H1 (cell line): ENCODE measurements at regions not wholly inside any gene's neighbourhood (a gene's known extent, or its start where the extent isn't known, plus 50 kb on each side); places are given as distances from the start of the nearest gene placed in this dataset.

Experiments
- CTCF ChIA-PET: fragments of 300-600 bp; sonication (Branson Sonifier 250); formaldehyde crosslinking; loops from one replicate; lab custom pipeline; 2021; ENCODE audit not compliant: partially characterized antibody; lab: Charles Lee
- POLR2A ChIA-PET: fragments of 300-600 bp; sonication (Branson Sonifier 250); formaldehyde crosslinking; loops from one replicate; lab custom pipeline; 2021; ENCODE audit warnings: inconsistent platforms; ENCODE audit not compliant: partially characterized antibody; lab: Charles Lee
- DNase-seq, 2 experiments: peaks; one replicate each; pipeline versions ENCODE4 v3.0.0 to v3.0.0-alpha.2; 2010 to 2022; ENCODE audit warnings: low spot score in 2 of 2, low read depth in 1 of 2, mixed read lengths in 1 of 2
- FAIRE-seq: peaks from 2 replicates; lab custom pipeline; 2011; peaks lifted over from hg19 to GRCh38; lab: Jason Lieb, UNC
- H2AFZ ChIP-seq: 2 replicates; pipeline ENCODE4 v1.8.1; 2012; ENCODE audit warnings: low read length, inconsistent platforms
- H2AK5ac ChIP-seq: 2 replicates; pipeline ENCODE4 v1.6.1; 2013; ENCODE audit warnings: low read depth, low read length
- H2BK120ac ChIP-seq: replicated peaks from 2 replicates; pipeline ENCODE3; 2013; ENCODE audit warnings: low read depth, low read length, inconsistent platforms
- H2BK12ac ChIP-seq: 2 replicates; pipeline ENCODE4 v1.6.1; 2013; ENCODE audit warnings: low read depth, low read length
- H2BK15ac ChIP-seq: 2 replicates; pipeline ENCODE4 v1.6.1; 2013; ENCODE audit warnings: low read length
- H2BK20ac ChIP-seq: 2 replicates; pipeline ENCODE4 v1.6.1; 2013; ENCODE audit warnings: low read length
- H2BK5ac ChIP-seq: 2 replicates; pipeline ENCODE4 v1.6.1; 2013; ENCODE audit warnings: low read depth, low read length
- H3K14ac ChIP-seq: 2 replicates; pipeline ENCODE4 v1.6.1; 2013; ENCODE audit warnings: inconsistent platforms; ENCODE audit not compliant: insufficient read length
- H3K18ac ChIP-seq: 2 replicates; pipeline ENCODE4 v1.6.1; 2013; ENCODE audit warnings: low read length; ENCODE audit errors: extremely low read depth
- H3K23ac ChIP-seq: 2 replicates; pipeline ENCODE4 v1.6.1; 2013; ENCODE audit warnings: inconsistent platforms; ENCODE audit not compliant: insufficient read length
- H3K23me2 ChIP-seq: 2 replicates; pipeline ENCODE4 v1.6.1; 2013; ENCODE audit warnings: low read depth, low read length
- H3K27ac ChIP-seq: 2 replicates; pipeline ENCODE4 v1.6.1; 2011; ENCODE audit warnings: low read depth, low read length, inconsistent platforms
- H3K27me3 ChIP-seq, 4 experiments: replicated peaks in 1 of 4; 1 replicate in 1 of 4; 2 replicates in 3 of 4; pipeline versions ENCODE4 v1.6.1 to v1.8.1; 2011 to 2013; ENCODE audit warnings: low read length in 3 of 4, mild to moderate bottlenecking in 3 of 4, inconsistent platforms in 2 of 4, mixed read lengths in 2 of 4, moderate library complexity in 1 of 4; ENCODE audit not compliant: control insufficient read depth in 3 of 4, insufficient read depth in 3 of 4; ENCODE audit errors: extremely low read depth in 1 of 4
- H3K36me3 ChIP-seq, 4 experiments: 2 replicates each; pipeline versions ENCODE4 v1.6.1 to v1.8.1; 2011 to 2013; ENCODE audit warnings: mild to moderate bottlenecking in 4 of 4, low read length in 3 of 4, moderate library complexity in 2 of 4, control low read depth in 1 of 4, inconsistent platforms in 1 of 4; ENCODE audit not compliant: insufficient read depth in 4 of 4, control insufficient read depth in 2 of 4
- H3K4ac ChIP-seq: replicated peaks from 2 replicates; pipeline ENCODE3; 2013; ENCODE audit warnings: low read length, low read depth, mixed read lengths, inconsistent platforms; ENCODE audit not compliant: insufficient read length
- H3K4me1 ChIP-seq, 4 experiments: replicated peaks in 1 of 4; 1 replicate in 1 of 4; 2 replicates in 3 of 4; pipeline versions ENCODE4 v1.6.1 to v1.8.1; 2011 to 2013; ENCODE audit warnings: low read length in 3 of 4, inconsistent platforms in 2 of 4, mixed read lengths in 1 of 4; ENCODE audit not compliant: insufficient read depth in 4 of 4, control insufficient read depth in 3 of 4
- H3K4me2 ChIP-seq, 2 experiments: 2 replicates each; pipeline versions ENCODE4 v1.6.1 to v1.8.1; 2011 to 2013; ENCODE audit warnings: low read depth in 2 of 2, low read length in 2 of 2, control low read depth in 1 of 2, inconsistent platforms in 1 of 2, mild to moderate bottlenecking in 1 of 2; ENCODE audit not compliant: insufficient read depth in 1 of 2
- H3K4me3 ChIP-seq, 4 experiments: fragments of 200-600, 300-600 bp in 1 of 4; sonication (generic), shearing (Covaris generic), sonication (Bioruptor Twin) in 1 of 4; 2 replicates each; pipeline versions ENCODE4 v1.5.1 to v1.8.1; 2011 to 2016; ENCODE audit warnings: low read length in 4 of 4, low read depth in 3 of 4, control low read depth in 2 of 4, inconsistent platforms in 2 of 4, mild to moderate bottlenecking in 2 of 4, mixed read lengths in 1 of 4, moderate library complexity in 1 of 4; ENCODE audit not compliant: insufficient read depth in 2 of 4; ENCODE audit errors: extremely low read depth in 1 of 4
- H3K56ac ChIP-seq: replicated peaks from 2 replicates; pipeline ENCODE3; 2013; ENCODE audit warnings: low read depth, mild to moderate bottlenecking, mixed read lengths, low read length, inconsistent platforms; ENCODE audit not compliant: insufficient read length
- H3K79me1 ChIP-seq: 2 replicates; pipeline ENCODE4 v1.6.1; 2013; ENCODE audit warnings: low read depth, low read length, control low read depth
- H3K79me2 ChIP-seq, 2 experiments: 2 replicates each; pipeline versions ENCODE4 v1.6.1 to v1.8.1; 2012 to 2013; ENCODE audit warnings: low read length in 2 of 2, mild to moderate bottlenecking in 2 of 2, inconsistent platforms in 1 of 2; ENCODE audit not compliant: insufficient read depth in 2 of 2, control insufficient read depth in 1 of 2
- H3K9ac ChIP-seq, 4 experiments: replicated peaks in 1 of 4; 1 replicate in 1 of 4; 2 replicates in 3 of 4; pipeline versions ENCODE4 v1.6.1 to v1.8.1; 2011 to 2013; ENCODE audit warnings: low read depth in 3 of 4, low read length in 3 of 4, control low read depth in 2 of 4, mild to moderate bottlenecking in 2 of 4, moderate library complexity in 2 of 4, inconsistent platforms in 1 of 4; ENCODE audit errors: extremely low read depth in 1 of 4
- H3K9me3 ChIP-seq, 2 experiments: 2 replicates each; pipeline versions ENCODE4 v1.6.1 to v1.8.1; 2012 to 2013; ENCODE audit warnings: mild to moderate bottlenecking in 2 of 2, moderate library complexity in 2 of 2, control low read depth in 1 of 2, inconsistent platforms in 1 of 2, low read depth in 1 of 2, low read length in 1 of 2, mixed read lengths in 1 of 2; ENCODE audit not compliant: insufficient read depth in 2 of 2
- H4K20me1 ChIP-seq, 2 experiments: replicated peaks in 1 of 2; 2 replicates each; pipeline versions ENCODE3 to v1.8.1; 2011 to 2013; ENCODE audit warnings: inconsistent platforms in 2 of 2, low read length in 2 of 2, mild to moderate bottlenecking in 1 of 2; ENCODE audit not compliant: insufficient read depth in 2 of 2, control insufficient read depth in 1 of 2
- H4K5ac ChIP-seq: 2 replicates; pipeline ENCODE4 v1.6.1; 2013; ENCODE audit warnings: low read length, low read depth, mixed read lengths, inconsistent platforms; ENCODE audit not compliant: insufficient read length
- H4K8ac ChIP-seq: 2 replicates; pipeline ENCODE4 v1.8.0; 2013; ENCODE audit warnings: mild to moderate bottlenecking, moderate library complexity, low read length, inconsistent platforms; ENCODE audit not compliant: insufficient read depth; ENCODE audit errors: extremely low read depth
- H4K91ac ChIP-seq: replicated peaks from 2 replicates; pipeline ENCODE3; 2013; ENCODE audit warnings: low read length, mixed read lengths, inconsistent platforms; ENCODE audit not compliant: insufficient read length
- ASH2L ChIP-seq: fragments of 200-600, 300-600 bp; sonication (generic); IDR thresholded peaks from one replicate; pipeline ENCODE4 v1.7.1; 2017; ENCODE audit warnings: low read length
- ATF2 ChIP-seq: IDR thresholded peaks from 2 replicates; pipeline ENCODE4 v1.6.1; 2012; ENCODE audit warnings: low read length, inconsistent platforms
- BCL11A ChIP-seq, 2 experiments: IDR thresholded peaks; one replicate each; pipeline ENCODE4 v1.6.1; 2011; ENCODE audit warnings: low read depth in 2 of 2, low read length in 2 of 2, mild to moderate bottlenecking in 2 of 2
- BRCA1 ChIP-seq: IDR thresholded peaks from 2 replicates; pipeline ENCODE4 v1.6.1; 2012; ENCODE audit warnings: low read depth, low read length, improper control_type of control experiment
- FOSL1 ChIP-seq: IDR thresholded peaks from 2 replicates; pipeline ENCODE4 v1.6.1; 2011; ENCODE audit warnings: mild to moderate bottlenecking, low read depth, low read length, moderate library complexity; ENCODE audit not compliant: insufficient read depth
- KDM1A ChIP-seq: fragments of 200-600, 300-600 bp; sonication (generic); IDR thresholded peaks from 2 replicates; pipeline ENCODE4 v1.7.1; 2016; ENCODE audit warnings: mild to moderate bottlenecking, low read length, borderline replicate concordance
- KDM4A ChIP-seq: IDR thresholded peaks from one replicate; pipeline ENCODE4 v1.7.1; 2012; ENCODE audit warnings: low read depth, mild to moderate bottlenecking, moderate library complexity, low read length, inconsistent platforms; ENCODE audit not compliant: severe bottlenecking
- NANOG ChIP-seq: IDR thresholded peaks from 2 replicates; pipeline ENCODE4 v1.6.1; 2011; ENCODE audit warnings: low read length, low read depth, mild to moderate bottlenecking, inconsistent platforms; ENCODE audit not compliant: insufficient read depth, poor library complexity, severe bottlenecking
- PHF8 ChIP-seq: fragments of 200-600 bp; sonication (generic); conservative IDR thresholded peaks from 2 replicates; pipeline ENCODE4 v1.7.1; 2012; ENCODE audit warnings: low read depth, mild to moderate bottlenecking, inconsistent platforms, low read length, moderate library complexity
- RFX5 ChIP-seq: IDR thresholded peaks from 2 replicates; pipeline ENCODE4 v1.6.1; 2011; ENCODE audit warnings: low read depth, low read length, improper control_type of control experiment, borderline replicate concordance
- SIRT6 ChIP-seq: IDR thresholded peaks from one replicate; pipeline ENCODE4 v1.7.1; 2012; ENCODE audit warnings: low read length, inconsistent platforms
- TAF7 ChIP-seq: optimal IDR thresholded peaks from 2 replicates; pipeline ENCODE3; 2011; ENCODE audit warnings: low read depth, mild to moderate bottlenecking, inconsistent platforms, low read length, moderate library complexity, borderline replicate concordance
- WGBS, 2 experiments: shearing (Covaris generic) in 1 of 2; methylation state at CpG; one replicate each; pipeline versions ENCODE4 v1.1.6 to v1.1.7; 2013 to 2015; ENCODE audit warnings: low lambda C conversion rate in 2 of 2, mixed read lengths in 2 of 2, inconsistent platforms in 1 of 2, low coverage in 1 of 2, missing lambda C conversion rate in 1 of 2; ENCODE audit not compliant: insufficient replicate concordance in 2 of 2, insufficient coverage in 1 of 2, insufficient read length in 1 of 2; ENCODE audit errors: extremely low coverage in 1 of 2, missing lambda C conversion rate in 1 of 2; 5-methylcytosine and 5-hydroxymethylcytosine counted together

GRCh38 chr20:17171746-17172280, 55.0 kb upstream of the PCSK2 start:
- Histone ChIP-seq H4K20me1 (no peaks in the 10 kb centered on the region), H3K56ac (no peak overlapping the region), H2BK120ac (no peak overlapping the region), H3K14ac (no peak overlapping the region), H2BK15ac (no peak overlapping the region), H2BK12ac (no peak overlapping the region), H3K9me3 (no peaks in the 10 kb centered on the region), H3K27ac (no peak overlapping the region), H4K91ac (no peak overlapping the region), H3K23me2 (no peaks in the 10 kb centered on the region), H2BK5ac (no peak overlapping the region), H4K8ac (no peak overlapping the region), H3K9ac (no peak overlapping the region), H3K79me2 (no peaks in the 10 kb centered on the region), H3K4me1 (no peaks in the 10 kb centered on the region; a peak in 1 of 7 replicates), H3K36me3 (no peaks in the 10 kb centered on the region), H2BK20ac (no peak overlapping the region), H3K4me3 (no peak overlapping the region), H3K27me3 (no peaks in the 10 kb centered on the region), H3K4me2 (no peak overlapping the region), H2AFZ (no peak overlapping the region), H3K4ac (no peak overlapping the region), H3K18ac (no peak overlapping the region), H2AK5ac (no peak overlapping the region), H3K79me1 (no peaks in the 10 kb centered on the region), H4K5ac (no peak overlapping the region), H3K23ac (no peak overlapping the region)
- no peak for FAIRE-seq
- ChIA-PET CTCF (interaction anchor here (1.3 kb wide), 1 partner anchor 19 kb away, joined by 3 read pairs; no protein-coding TSS in a partner anchor), POLR2A (interaction anchor here (1.3 kb wide), 1 partner anchor 9 kb away, joined by 3 read pairs; no protein-coding TSS in a partner anchor)
- WGBS, 2 experiments = 96% methylated on average over 3 of the region's 3 CpGs; no CpG with 5 or more reads in 1 of the 2 experiments
- DNase-seq = no peak
- TF ChIP-seq TAF7 (no peak), RFX5 (no peak), KDM1A (no peak), BCL11A (IDR thresholded peaks at IDR 0.05; ENCODE audit: low read depth in 2 of 2, low read length in 2 of 2) (no peak), ASH2L (no peak), KDM4A (no peak), SIRT6 (no peak), FOSL1 (no peak), NANOG (no peak), BRCA1 (no peak), ATF2 (no peak), PHF8 (no peak)
